ENCODE measurements at regions not wholly inside any gene's neighbourhood (a gene's known extent, or its start where the extent isn't known, plus 50 kb on each side); places are given as distances from the start of the nearest gene placed in this dataset.
"Not testable (repeated sequence)": the region's sequence is repeated elsewhere in the genome, so short reads cannot be mapped to it uniquely, and the experiment has no call there.

DNA sequence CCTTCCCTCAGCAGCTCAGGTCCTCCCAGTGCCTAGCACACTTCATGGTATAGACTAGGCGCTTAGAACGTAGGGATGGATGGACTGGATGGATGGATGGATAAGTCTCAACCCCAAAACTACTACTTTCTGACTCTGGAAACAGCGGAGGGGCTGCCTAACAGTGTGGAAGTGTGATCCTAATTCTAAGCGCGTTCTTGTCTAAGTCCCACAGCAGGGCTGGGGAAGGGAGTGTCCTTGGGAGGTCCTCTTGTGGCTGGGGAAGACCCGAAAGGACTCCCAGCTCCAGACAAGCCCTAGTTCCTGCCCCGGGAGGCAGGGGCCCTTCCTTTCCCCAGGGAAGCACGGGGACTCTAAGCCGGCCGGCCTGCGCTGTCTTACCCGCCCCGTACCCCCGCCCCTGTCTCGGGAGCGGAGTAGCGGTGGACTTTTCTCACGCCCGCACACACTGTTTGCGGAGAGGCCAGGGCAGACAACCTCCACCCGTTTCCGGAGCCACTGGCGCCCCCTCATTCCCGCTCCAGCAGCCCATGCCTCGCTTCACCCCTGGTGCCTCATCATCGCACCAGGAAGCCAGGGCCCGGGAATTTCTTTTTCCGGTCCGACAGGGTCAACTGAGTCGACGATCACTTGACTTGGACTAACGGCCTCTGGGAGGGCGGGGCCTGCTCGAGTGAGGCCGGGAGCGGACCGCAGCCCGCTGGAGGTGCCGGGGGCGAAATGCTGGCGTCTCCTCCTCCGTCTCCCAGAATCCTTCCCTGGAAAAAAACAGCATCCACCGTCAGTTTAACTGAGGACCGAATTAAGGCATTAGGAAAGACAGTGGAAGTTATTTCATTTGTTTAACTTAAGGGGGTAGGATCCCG, 133.3 kb downstream of the TBC1D2B start:
- TF ChIP-seq POLR2A (IDR thresholded peaks at IDR 0.05; ENCODE audit: extremely low read depth, insufficient read length) = peak; percentile 85
- no peak for TF ChIP-seq CTCF (IDR thresholded peaks at IDR 0.05; ENCODE audit: low read depth, low read length)
- TF ChIP-seq, protein P1, sequence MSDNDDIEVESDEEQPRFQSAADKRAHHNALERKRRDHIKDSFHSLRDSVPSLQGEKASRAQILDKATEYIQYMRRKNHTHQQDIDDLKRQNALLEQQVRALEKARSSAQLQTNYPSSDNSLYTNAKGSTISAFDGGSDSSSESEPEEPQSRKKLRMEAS (IDR thresholded peaks at IDR 0.05; ENCODE audit: low read depth, low read length) = peak; percentile 40; the same call in 1 of the 2 replicates
- peak; percentile 61 for TF ChIP-seq MYC (IDR thresholded peaks at IDR 0.05; ENCODE audit: low read depth, low read length)
- peak; percentile 95 for DNase-seq (ENCODE audit: low read depth)
- H3K4me3 ChIP-seq (ENCODE audit: low read depth, low read length) = peak overlapping the region; percentile 63

DNA sequence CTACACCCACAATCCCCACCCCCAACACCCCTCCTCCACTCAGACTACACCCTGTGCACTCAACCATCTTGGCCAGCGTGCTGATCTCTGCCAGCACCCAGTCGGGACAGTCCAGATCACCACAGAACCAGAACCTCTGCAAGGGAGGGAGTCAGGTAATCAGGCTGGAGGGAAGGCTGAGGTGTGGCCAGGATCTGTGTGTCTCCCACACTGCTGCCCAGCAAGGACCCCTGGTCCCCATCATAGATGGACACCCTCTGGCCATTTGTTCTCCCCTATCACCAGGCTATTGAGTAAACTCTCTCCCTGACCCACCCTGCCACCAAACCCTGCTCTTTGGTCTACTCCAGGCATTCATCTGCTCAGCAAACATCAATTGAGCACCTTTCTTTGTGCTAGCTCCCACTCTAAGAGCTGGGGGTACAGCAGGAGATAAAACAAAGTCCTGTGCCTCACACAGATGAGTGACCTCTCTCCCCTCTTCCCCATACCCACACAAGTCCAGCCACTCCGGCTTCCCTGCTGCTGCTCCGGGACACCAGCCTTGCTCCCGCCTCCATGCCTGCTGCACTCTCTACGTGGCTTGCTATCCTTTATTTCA, 134.8 kb downstream of the TBC1D2B start:
- TF ChIP-seq, protein P1 (IDR thresholded peaks at IDR 0.05; ENCODE audit: low read depth, low read length) = no peak
- TF ChIP-seq POLR2A (IDR thresholded peaks at IDR 0.05; ENCODE audit: extremely low read depth, insufficient read length) (no peak), CTCF (IDR thresholded peaks at IDR 0.05; ENCODE audit: low read depth, low read length) (no peak), MYC (IDR thresholded peaks at IDR 0.05; ENCODE audit: low read depth, low read length) (no peak)
- no peak overlapping the region for H3K4me3 ChIP-seq (ENCODE audit: low read depth, low read length)
- no peak for DNase-seq (ENCODE audit: low read depth)

DNA sequence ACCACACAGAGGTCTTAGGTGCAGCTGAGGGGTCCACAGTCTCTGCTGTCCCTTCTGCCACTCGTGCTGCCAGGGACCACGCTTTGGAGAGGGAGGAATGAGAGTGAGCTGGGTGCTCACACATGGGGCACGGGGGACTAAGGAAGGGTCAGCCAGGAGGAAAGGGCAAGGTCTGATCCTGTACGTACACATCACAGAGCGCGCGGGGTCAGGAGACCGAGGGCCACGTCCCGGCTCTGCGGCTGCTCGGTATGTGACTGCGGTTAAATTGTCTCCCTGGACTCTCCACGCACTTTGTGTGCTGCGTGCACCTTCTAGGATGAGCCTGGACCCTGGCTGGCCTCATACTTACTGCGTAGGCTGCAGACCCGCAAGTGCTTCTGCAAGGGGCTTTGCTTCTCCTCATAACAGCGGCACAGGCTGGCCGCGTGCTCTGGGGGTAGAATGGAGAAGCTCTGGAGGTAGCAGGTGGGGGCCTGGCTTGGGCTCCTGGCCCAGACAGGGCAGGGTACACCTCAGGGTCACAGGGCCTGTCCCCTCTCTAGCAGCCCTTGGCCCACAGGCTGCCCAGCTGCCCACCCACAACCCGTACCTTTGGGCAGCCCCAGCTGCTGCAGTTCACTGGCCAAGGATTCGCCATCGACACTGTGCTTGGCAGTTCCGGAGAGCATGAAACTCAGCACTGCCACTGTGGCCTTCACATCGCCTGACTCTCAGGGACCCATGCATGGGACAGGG, 136.3 kb downstream of the TBC1D2B start:
- not testable (repeated sequence) for DNase-seq (ENCODE audit: low read depth); H3K4me3 ChIP-seq (ENCODE audit: low read depth, low read length)

- DNase-seq (ENCODE audit: low read depth) = no peak
- no peak overlapping the region for H3K4me3 ChIP-seq (ENCODE audit: low read depth, low read length)
- TF ChIP-seq CTCF (IDR thresholded peaks at IDR 0.05; ENCODE audit: low read depth, low read length) = no peak
- TF ChIP-seq, protein P1 (IDR thresholded peaks at IDR 0.05; ENCODE audit: low read depth, low read length) = no peak
- no peak for TF ChIP-seq POLR2A (IDR thresholded peaks at IDR 0.05; ENCODE audit: extremely low read depth, insufficient read length)
- no peak for TF ChIP-seq MYC (IDR thresholded peaks at IDR 0.05; ENCODE audit: low read depth, low read length)
Observed at GRCh38 chr15:77940381-77940947, 137.0 kb downstream of the TBC1D2B start.

DNA sequence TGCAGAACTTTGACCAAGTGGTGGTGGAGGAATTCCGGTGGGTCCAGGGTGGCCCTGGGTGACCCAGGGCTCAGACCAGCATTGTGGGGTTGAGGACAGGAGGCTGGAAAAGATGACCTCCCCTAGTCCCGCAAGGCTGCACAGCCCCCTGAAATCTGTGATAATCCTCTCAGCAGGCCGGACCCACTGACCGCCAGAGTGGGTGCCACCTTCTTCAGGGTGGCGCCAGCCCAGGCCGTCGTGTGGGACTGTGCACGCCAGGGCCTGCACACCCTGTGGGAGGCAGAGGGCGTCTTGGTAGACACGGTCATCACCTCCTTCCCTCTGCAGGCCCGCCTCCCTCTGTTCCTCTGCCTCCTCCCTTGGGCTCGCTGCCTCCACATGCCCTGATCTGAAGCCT, 137.7 kb downstream of the TBC1D2B start:
- TF ChIP-seq CTCF (IDR thresholded peaks at IDR 0.05; ENCODE audit: low read depth, low read length) (no peak), POLR2A (IDR thresholded peaks at IDR 0.05; ENCODE audit: extremely low read depth, insufficient read length) (no peak), MYC (IDR thresholded peaks at IDR 0.05; ENCODE audit: low read depth, low read length) (no peak)
- TF ChIP-seq, protein P1 (IDR thresholded peaks at IDR 0.05; ENCODE audit: low read depth, low read length) = no peak
- no peak overlapping the region for H3K4me3 ChIP-seq (ENCODE audit: low read depth, low read length)
- DNase-seq (ENCODE audit: low read depth) = no peak

All from NB4 (cell line).